Tibial artery (tissue), 4 donors: ENCODE measurements at regions not wholly inside any gene's neighbourhood (a gene's known extent, or its start where the extent isn't known, plus 50 kb on each side); places are given as distances from the start of the nearest gene placed in this dataset.

ENCODE experiments used
- DNase-seq, 2 donors: peaks; one replicate each; pipeline ENCODE4 v3.0.0-alpha.2; 2019
- H3K27ac ChIP-seq, 2 donors: fragments of 200-600 bp; sonication (generic) in 1 of 2; 1 replicate in 1 of 2; 2 replicates in 1 of 2; pipeline ENCODE4 v1.5.1; 2018 to 2019; ENCODE audit warnings: mild to moderate bottlenecking in 1 of 2
- H3K27me3 ChIP-seq, 2 donors: fragments of 200-600 bp; sonication (generic) in 1 of 2; one replicate each; pipeline versions ENCODE4 v1.5.1 to v1.6.0; 2016 to 2019
- H3K36me3 ChIP-seq, 3 donors: fragments of 200-600 bp; sonication (generic) in 2 of 3; one replicate each; pipeline ENCODE4 v1.5.1; 2016 to 2019; ENCODE audit warnings: mild to moderate bottlenecking in 2 of 3
- H3K4me1 ChIP-seq, 4 donors: fragments of 200-600 bp; sonication (generic) in 2 of 4; 1 replicate in 3 of 4; 2 replicates in 1 of 4; pipeline ENCODE4 v1.5.1; 2016 to 2019
- H3K4me3 ChIP-seq, 2 donors: fragments of 200-600 bp; sonication (generic) in 1 of 2; 1 replicate in 1 of 2; 2 replicates in 1 of 2; pipeline ENCODE4 v1.5.1; 2018 to 2019; ENCODE audit warnings: mild to moderate bottlenecking in 2 of 2
- H3K9me3 ChIP-seq, 3 donors: fragments of 200-600 bp; sonication (generic) in 1 of 3; one replicate each; pipeline ENCODE4 v1.5.1; 2016 to 2019
- CTCF ChIP-seq, 2 experiments: fragments of 200-600 bp in 1 of 2; fragments of 450-650 bp in 1 of 2; IDR thresholded peaks; one replicate each; pipeline ENCODE4 v1.5.1; 2017 to 2019; ENCODE audit warnings: antibody characterized with exemption in 2 of 2, mild to moderate bottlenecking in 1 of 2, moderate library complexity in 1 of 2
- intact Hi-C: fragments of 100-400 bp; cut with DNase I; formaldehyde crosslinking; loops from one replicate; pipeline ENCODE4 v1.15.0; 2023; ENCODE audit warnings: low total_unique reads

GRCh38 chr22:48541401-48542098, 1286.1 kb downstream of the BRD1 start:
- intact Hi-C loops, result no loop called here
- peaks cover 0 to 34% of the 10 kb centered on the region in 2 donors for H3K27me3 ChIP-seq
- H3K9me3 ChIP-seq, result no peaks in the 10 kb centered on the region
- no peaks in the 10 kb centered on the region for H3K36me3 ChIP-seq
- no peak for DNase-seq
- no peaks in the 10 kb centered on the region for H3K4me1 ChIP-seq
- no peak for TF ChIP-seq CTCF (IDR thresholded peaks at IDR 0.05)
- no peak overlapping the region for H3K4me3 ChIP-seq
- no peak overlapping the region for H3K27ac ChIP-seq

GRCh38 chr22:48539261-48539660, 1288.4 kb downstream of the BRD1 start:
- TF ChIP-seq CTCF (IDR thresholded peaks at IDR 0.05), result no peak
- Histone ChIP-seq H3K27me3 (peaks cover 0 to 24% of the 10 kb centered on the region in 2 donors), H3K4me1 (no peaks in the 10 kb centered on the region), H3K9me3 (no peaks in the 10 kb centered on the region), H3K36me3 (no peaks in the 10 kb centered on the region), H3K4me3 (no peak overlapping the region), H3K27ac (no peak overlapping the region)
- intact Hi-C loops, result no loop called here
- no peak for DNase-seq

GRCh38 chr22:48538291-48538820, 1289.3 kb downstream of the BRD1 start:
- peaks cover 0 to 18% of the 10 kb centered on the region in 2 donors for H3K27me3 ChIP-seq
- intact Hi-C loops, result no loop called here

GRCh38 chr22:48537343-48537680, 1290.4 kb downstream of the BRD1 start:
- Histone ChIP-seq H3K27ac (no peak overlapping the region), H3K4me3 (no peak overlapping the region), H3K4me1 (no peaks in the 10 kb centered on the region), H3K9me3 (no peaks in the 10 kb centered on the region), H3K27me3 (peaks cover 0 to 18% of the 10 kb centered on the region in 2 donors), H3K36me3 (no peaks in the 10 kb centered on the region)
- intact Hi-C loops, result no loop called here
- DNase-seq, result no peak
- no peak for TF ChIP-seq CTCF (IDR thresholded peaks at IDR 0.05)

More at GRCh38 chr22:48538291-48538820, 1289.3 kb downstream of the BRD1 start:
- H3K9me3 ChIP-seq, result no peaks in the 10 kb centered on the region
- no peak overlapping the region for H3K4me3 ChIP-seq
- DNase-seq, result no peak
- no peaks in the 10 kb centered on the region for H3K36me3 ChIP-seq
- no peak overlapping the region for H3K27ac ChIP-seq
- no peaks in the 10 kb centered on the region for H3K4me1 ChIP-seq
- no peak for TF ChIP-seq CTCF (IDR thresholded peaks at IDR 0.05)

- H3K4me3 ChIP-seq, result no peak overlapping the region
- no peaks in the 10 kb centered on the region for H3K9me3 ChIP-seq
- no peak for DNase-seq
- no peak overlapping the region for H3K27ac ChIP-seq
- H3K4me1 ChIP-seq, result no peaks in the 10 kb centered on the region
- peaks cover 0 to 17% of the 10 kb centered on the region in 2 donors for H3K27me3 ChIP-seq
- no peak for TF ChIP-seq CTCF (IDR thresholded peaks at IDR 0.05)
- intact Hi-C loops, result no loop called here
- H3K36me3 ChIP-seq, result no peaks in the 10 kb centered on the region
Measured at GRCh38 chr22:48536541-48537342, 1290.9 kb downstream of the BRD1 start.
